GM12891 (cell line): ENCODE measurements at regions not wholly inside any gene's neighbourhood (a gene's known extent, or its start where the extent isn't known, plus 50 kb on each side); places are given as distances from the start of the nearest gene placed in this dataset.

Experiments
- DNase-seq: peaks from one replicate; pipeline ENCODE4 v3.0.0; 2011; ENCODE audit warnings: low spot score; ENCODE audit not compliant: insufficient read length
- FAIRE-seq: peaks from 2 replicates; lab custom pipeline; 2011; peaks lifted over from hg19 to GRCh38; lab: Jason Lieb, UNC
- PAX5 ChIP-seq: IDR thresholded peaks from 2 replicates; pipeline ENCODE4 v1.6.1; 2011; ENCODE audit warnings: low read length, moderate library complexity, mild to moderate bottlenecking; ENCODE audit not compliant: insufficient read depth, severe bottlenecking
- POLR2A ChIP-seq: IDR thresholded peaks from 2 replicates; pipeline ENCODE4 v1.6.1; 2011; ENCODE audit warnings: low read depth, low read length, control low read depth
- POLR2AphosphoS5 ChIP-seq: IDR thresholded peaks from 2 replicates; pipeline ENCODE4 v1.6.1; 2011; ENCODE audit warnings: low read depth, low read length, control low read depth
- POU2F2 ChIP-seq: IDR thresholded peaks from 2 replicates; pipeline ENCODE4 v1.6.1; 2011; ENCODE audit warnings: low read depth, mild to moderate bottlenecking, control low read depth, low read length, moderate library complexity
- SPI1 ChIP-seq: IDR thresholded peaks from 2 replicates; pipeline ENCODE4 v1.6.1; 2011; ENCODE audit warnings: low read depth, low read length, control low read depth
- TAF1 ChIP-seq: IDR thresholded peaks from 2 replicates; pipeline ENCODE4 v1.6.1; 2011; ENCODE audit warnings: low read depth, low read length, control low read depth

GRCh38 chr21:35154788-35155187 lies 105.7 kb upstream of the RUNX1 start:
- DNase-seq (no peak), FAIRE-seq (no peak)
- TF ChIP-seq SPI1 = no peak
- TF ChIP-seq PAX5 = no peak
- no peak for TF ChIP-seq POU2F2
- no peak for TF ChIP-seq POLR2AphosphoS5
- TF ChIP-seq TAF1 = no peak
- TF ChIP-seq POLR2A = no peak

DNA sequence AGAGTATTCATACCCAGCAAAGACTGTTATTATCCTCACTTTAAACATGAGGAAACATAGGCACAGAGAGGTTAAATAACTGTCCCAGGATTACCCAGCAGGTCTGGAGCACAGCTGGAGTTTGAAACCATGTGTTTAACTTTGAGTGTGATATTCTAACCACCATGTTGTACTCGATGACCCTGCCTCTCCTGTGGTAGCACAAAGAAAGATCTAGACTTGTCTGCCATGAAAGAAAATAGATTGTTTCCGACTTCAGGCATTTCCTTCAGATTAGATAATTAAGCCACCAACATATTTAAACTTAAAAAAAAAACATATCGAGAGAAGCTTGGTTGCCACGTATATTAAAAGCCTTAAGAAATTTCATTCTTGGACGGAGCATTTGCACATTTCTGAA lies 104.6 kb upstream of the RUNX1 start:
- DNase-seq = no peak
- no peak for TF ChIP-seq PAX5
- TF ChIP-seq POLR2A = no peak
- no peak for FAIRE-seq

GRCh38 chr21:35150562-35151226 lies 101.6 kb upstream of the RUNX1 start:
- TF ChIP-seq PAX5 = no peak
- FAIRE-seq (no peak), DNase-seq (no peak)

DNA sequence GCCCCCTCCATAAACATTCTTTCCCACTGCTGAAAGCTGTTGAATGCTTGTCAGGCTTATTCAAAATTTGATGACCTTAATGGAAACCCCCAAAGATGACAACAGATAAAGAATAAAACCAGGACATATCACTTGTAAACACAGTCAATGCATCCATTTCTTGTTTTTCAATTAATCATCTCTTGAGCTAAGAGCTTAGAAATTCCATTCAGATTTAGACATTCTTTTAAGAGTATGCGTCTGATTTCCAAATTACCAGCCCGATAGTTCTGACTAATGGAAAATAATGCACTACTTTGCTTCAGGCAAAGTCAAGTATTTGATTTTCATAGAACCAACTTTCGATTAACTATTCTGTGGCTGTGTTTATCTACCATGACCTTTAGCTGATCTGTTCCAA lies 100.6 kb upstream of the RUNX1 start:
- FAIRE-seq = no peak
- no peak for TF ChIP-seq POU2F2
- no peak for TF ChIP-seq POLR2A
- TF ChIP-seq PAX5 = no peak
- no peak for TF ChIP-seq SPI1
- no peak for TF ChIP-seq POLR2AphosphoS5
- no peak for TF ChIP-seq TAF1
- DNase-seq = no peak

- TF ChIP-seq POLR2AphosphoS5 (no peak), POU2F2 (no peak), SPI1 (no peak), PAX5 (no peak), POLR2A (no peak), TAF1 (no peak)
- DNase-seq (no peak), FAIRE-seq (no peak)
Observed at GRCh38 chr21:35147439-35147838, 98.3 kb upstream of the RUNX1 start.

DNA sequence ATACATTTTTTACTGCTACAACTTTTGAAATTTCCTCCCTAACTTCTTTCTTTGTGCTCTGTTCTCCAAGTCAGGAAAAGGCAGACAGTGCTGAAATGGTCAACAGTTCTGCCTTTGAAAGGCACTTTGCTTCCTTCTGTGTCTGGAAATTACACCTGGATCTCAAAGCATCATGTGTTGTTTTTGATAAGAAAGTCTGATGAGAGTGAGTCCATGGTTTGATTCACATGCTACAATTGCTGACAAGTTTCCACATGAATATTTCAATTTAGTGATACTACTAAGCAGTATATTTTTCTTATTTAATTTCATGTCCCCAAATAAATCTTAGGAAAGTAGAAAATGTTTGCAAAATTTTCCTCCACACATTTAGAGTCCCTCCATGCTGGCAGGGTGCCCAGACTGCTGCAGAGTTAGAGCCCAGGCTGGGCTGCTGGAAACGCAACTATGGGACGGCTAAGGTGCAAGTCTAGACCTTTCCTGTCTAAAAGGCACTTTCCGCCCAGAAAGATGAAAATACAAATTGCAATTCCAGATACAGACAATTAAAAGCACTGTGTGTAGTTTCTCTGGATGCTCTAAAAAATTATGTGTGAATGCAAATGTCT lies 96.6 kb upstream of the RUNX1 start:
- no peak for DNase-seq
- FAIRE-seq = no peak
- TF ChIP-seq POU2F2 (no peak), PAX5 (no peak), TAF1 (no peak), POLR2A (no peak), SPI1 (no peak), POLR2AphosphoS5 (no peak)

DNA sequence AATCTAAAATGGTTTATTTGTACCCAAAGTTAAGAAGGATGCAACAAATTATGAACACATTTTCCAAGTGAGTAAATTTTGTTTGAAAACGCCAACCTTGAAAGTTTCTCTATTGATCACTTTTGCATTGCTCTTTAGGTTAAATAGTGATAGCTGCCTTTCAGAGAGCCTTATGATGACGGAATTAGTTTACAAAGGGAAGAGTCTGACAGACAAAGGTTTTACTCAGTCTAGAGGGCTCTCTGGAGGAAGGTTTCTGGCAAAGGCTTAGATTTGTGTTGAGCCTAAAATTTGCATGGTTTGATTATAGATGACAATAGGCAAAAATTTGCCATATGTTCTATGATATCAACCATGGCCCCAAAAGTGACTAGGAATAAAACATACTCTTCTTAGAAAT lies 95.9 kb upstream of the RUNX1 start:
- TF ChIP-seq SPI1 (no peak), POLR2AphosphoS5 (no peak), PAX5 (no peak), TAF1 (no peak), POU2F2 (no peak), POLR2A (no peak)
- FAIRE-seq = peak; percentile 51

DNA sequence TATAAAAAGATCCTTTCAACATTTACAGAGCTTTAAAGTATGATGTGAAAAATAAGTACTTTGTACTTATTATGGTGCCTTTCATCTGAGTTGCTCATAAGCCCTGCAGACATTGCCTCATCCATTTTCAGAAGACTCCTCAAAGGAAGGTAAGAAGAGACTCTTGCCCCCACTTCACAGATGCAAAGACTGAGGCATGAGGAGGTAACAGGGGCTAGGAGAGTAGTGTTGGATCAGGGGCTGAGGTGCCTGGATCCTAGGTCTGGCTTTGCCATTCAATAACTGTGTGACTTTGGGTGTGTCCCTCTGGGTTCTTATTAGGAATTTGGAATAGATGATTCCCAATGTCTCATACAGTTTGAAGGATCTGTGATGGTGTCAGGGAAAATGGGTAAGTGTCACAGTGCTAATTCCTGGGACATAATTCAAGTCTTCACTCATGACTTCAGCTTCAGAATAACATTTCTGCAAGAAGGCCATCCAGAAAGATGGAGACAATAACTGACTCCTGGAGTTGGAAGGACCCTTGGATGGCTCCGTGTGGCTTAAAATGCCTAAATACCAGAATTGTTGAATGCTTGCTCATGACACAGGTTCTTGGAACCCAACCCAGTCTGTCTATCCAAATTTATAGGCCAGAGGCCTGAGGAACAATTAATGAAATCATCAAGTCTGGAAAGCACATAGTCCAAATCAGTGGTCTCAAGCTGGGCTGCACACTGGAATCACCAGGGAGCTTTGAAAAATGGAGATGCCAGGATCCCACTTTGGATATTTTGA lies 93.1 kb upstream of the RUNX1 start:
- FAIRE-seq (no peak), DNase-seq (no peak)
- TF ChIP-seq POLR2A = no peak
- TF ChIP-seq SPI1 = no peak
- TF ChIP-seq POLR2AphosphoS5 = no peak
- TF ChIP-seq POU2F2 = no peak
- TF ChIP-seq PAX5 = no peak
- TF ChIP-seq TAF1 = no peak

More for the DNA sequence above, 95.9 kb upstream of the RUNX1 start:
- no peak for DNase-seq

DNA sequence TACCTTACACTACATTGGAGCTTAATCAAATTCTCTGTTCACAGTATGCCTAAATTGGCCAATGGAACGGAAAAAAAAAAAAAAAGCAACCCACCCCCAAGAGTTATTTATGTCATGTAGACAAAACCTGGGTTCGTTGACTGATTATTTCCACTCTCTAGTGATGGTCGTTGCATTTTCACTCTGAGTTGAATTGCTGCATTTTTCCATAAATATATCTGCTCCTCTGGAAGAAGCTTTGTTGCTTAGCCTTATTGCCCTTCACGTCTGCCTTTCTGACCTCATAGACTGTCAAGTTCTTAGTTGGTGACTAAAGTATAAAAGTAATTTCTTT lies 90.2 kb upstream of the RUNX1 start:
- FAIRE-seq = no peak
- DNase-seq = no peak
- TF ChIP-seq POU2F2 (no peak), POLR2A (no peak), PAX5 (no peak), POLR2AphosphoS5 (no peak), SPI1 (no peak), TAF1 (no peak)

DNA sequence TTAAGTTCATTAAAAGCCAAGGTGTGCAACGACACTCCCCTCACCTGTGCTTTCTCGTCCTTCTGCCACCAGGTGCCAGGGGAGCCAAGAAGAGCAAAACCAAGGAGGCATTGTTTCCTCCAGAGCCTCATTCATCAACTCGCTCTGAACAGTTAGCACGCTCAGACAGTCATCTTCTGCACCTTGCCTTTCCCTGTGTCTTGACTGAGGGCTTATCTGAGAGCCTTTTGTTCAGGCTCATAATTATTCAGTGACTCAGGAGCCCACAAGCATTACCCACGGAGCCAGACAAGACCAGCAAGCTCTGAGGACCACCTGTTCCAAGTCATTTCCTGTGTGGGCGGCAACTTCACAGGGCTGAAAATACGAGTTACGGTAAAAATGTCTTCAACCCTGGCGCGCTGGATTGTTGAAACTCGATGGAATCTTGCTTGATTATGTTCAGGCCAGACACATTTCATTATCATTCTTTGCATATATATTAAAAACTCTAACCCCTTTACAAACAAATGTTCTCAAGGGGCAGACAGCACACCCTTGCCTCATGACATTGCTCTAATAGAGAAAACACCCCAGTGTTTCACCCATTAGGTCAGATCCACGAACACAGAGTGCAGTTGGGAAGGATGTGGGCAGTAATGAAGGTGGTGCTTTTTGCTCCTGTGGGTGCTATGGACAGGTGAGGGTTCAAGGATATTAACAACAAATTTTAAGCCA lies 89.7 kb upstream of the RUNX1 start:
- FAIRE-seq (peak; percentile 28), DNase-seq (peak; percentile 23)
- TF ChIP-seq POLR2AphosphoS5 (no peak), POU2F2 (no peak), SPI1 (no peak), POLR2A (no peak), PAX5 (no peak)
